H1 (cell line): ENCODE measurements at regions not wholly inside any gene's neighbourhood (a gene's known extent, or its start where the extent isn't known, plus 50 kb on each side); places are given as distances from the start of the nearest gene placed in this dataset.

Experiments
- CTCF ChIA-PET: fragments of 300-600 bp; sonication (Branson Sonifier 250); formaldehyde crosslinking; loops from one replicate; lab custom pipeline; 2021; ENCODE audit not compliant: partially characterized antibody; lab: Charles Lee
- POLR2A ChIA-PET: fragments of 300-600 bp; sonication (Branson Sonifier 250); formaldehyde crosslinking; loops from one replicate; lab custom pipeline; 2021; ENCODE audit warnings: inconsistent platforms; ENCODE audit not compliant: partially characterized antibody; lab: Charles Lee
- DNase-seq, 2 experiments: peaks; one replicate each; pipeline versions ENCODE4 v3.0.0 to v3.0.0-alpha.2; 2010 to 2022; ENCODE audit warnings: low spot score in 2 of 2, low read depth in 1 of 2, mixed read lengths in 1 of 2
- FAIRE-seq: peaks from 2 replicates; lab custom pipeline; 2011; peaks lifted over from hg19 to GRCh38; lab: Jason Lieb, UNC
- H2AFZ ChIP-seq: 2 replicates; pipeline ENCODE4 v1.8.1; 2012; ENCODE audit warnings: low read length, inconsistent platforms
- H2AK5ac ChIP-seq: 2 replicates; pipeline ENCODE4 v1.6.1; 2013; ENCODE audit warnings: low read depth, low read length
- H2BK120ac ChIP-seq: replicated peaks from 2 replicates; pipeline ENCODE3; 2013; ENCODE audit warnings: low read depth, low read length, inconsistent platforms
- H2BK12ac ChIP-seq: 2 replicates; pipeline ENCODE4 v1.6.1; 2013; ENCODE audit warnings: low read depth, low read length
- H2BK15ac ChIP-seq: 2 replicates; pipeline ENCODE4 v1.6.1; 2013; ENCODE audit warnings: low read length
- H2BK20ac ChIP-seq: 2 replicates; pipeline ENCODE4 v1.6.1; 2013; ENCODE audit warnings: low read length
- H2BK5ac ChIP-seq: 2 replicates; pipeline ENCODE4 v1.6.1; 2013; ENCODE audit warnings: low read depth, low read length
- H3K14ac ChIP-seq: 2 replicates; pipeline ENCODE4 v1.6.1; 2013; ENCODE audit warnings: inconsistent platforms; ENCODE audit not compliant: insufficient read length
- H3K18ac ChIP-seq: 2 replicates; pipeline ENCODE4 v1.6.1; 2013; ENCODE audit warnings: low read length; ENCODE audit errors: extremely low read depth
- H3K23ac ChIP-seq: 2 replicates; pipeline ENCODE4 v1.6.1; 2013; ENCODE audit warnings: inconsistent platforms; ENCODE audit not compliant: insufficient read length
- H3K23me2 ChIP-seq: 2 replicates; pipeline ENCODE4 v1.6.1; 2013; ENCODE audit warnings: low read depth, low read length
- H3K27ac ChIP-seq: 2 replicates; pipeline ENCODE4 v1.6.1; 2011; ENCODE audit warnings: low read depth, low read length, inconsistent platforms
- H3K27me3 ChIP-seq, 4 experiments: replicated peaks in 1 of 4; 1 replicate in 1 of 4; 2 replicates in 3 of 4; pipeline versions ENCODE4 v1.6.1 to v1.8.1; 2011 to 2013; ENCODE audit warnings: low read length in 3 of 4, mild to moderate bottlenecking in 3 of 4, inconsistent platforms in 2 of 4, mixed read lengths in 2 of 4, moderate library complexity in 1 of 4; ENCODE audit not compliant: control insufficient read depth in 3 of 4, insufficient read depth in 3 of 4; ENCODE audit errors: extremely low read depth in 1 of 4
- H3K36me3 ChIP-seq, 4 experiments: 2 replicates each; pipeline versions ENCODE4 v1.6.1 to v1.8.1; 2011 to 2013; ENCODE audit warnings: mild to moderate bottlenecking in 4 of 4, low read length in 3 of 4, moderate library complexity in 2 of 4, control low read depth in 1 of 4, inconsistent platforms in 1 of 4; ENCODE audit not compliant: insufficient read depth in 4 of 4, control insufficient read depth in 2 of 4
- H3K4ac ChIP-seq: replicated peaks from 2 replicates; pipeline ENCODE3; 2013; ENCODE audit warnings: low read length, low read depth, mixed read lengths, inconsistent platforms; ENCODE audit not compliant: insufficient read length
- H3K4me1 ChIP-seq, 4 experiments: replicated peaks in 1 of 4; 1 replicate in 1 of 4; 2 replicates in 3 of 4; pipeline versions ENCODE4 v1.6.1 to v1.8.1; 2011 to 2013; ENCODE audit warnings: low read length in 3 of 4, inconsistent platforms in 2 of 4, mixed read lengths in 1 of 4; ENCODE audit not compliant: insufficient read depth in 4 of 4, control insufficient read depth in 3 of 4
- H3K4me2 ChIP-seq, 2 experiments: 2 replicates each; pipeline versions ENCODE4 v1.6.1 to v1.8.1; 2011 to 2013; ENCODE audit warnings: low read depth in 2 of 2, low read length in 2 of 2, control low read depth in 1 of 2, inconsistent platforms in 1 of 2, mild to moderate bottlenecking in 1 of 2; ENCODE audit not compliant: insufficient read depth in 1 of 2
- H3K4me3 ChIP-seq, 4 experiments: fragments of 200-600, 300-600 bp in 1 of 4; sonication (generic), shearing (Covaris generic), sonication (Bioruptor Twin) in 1 of 4; 2 replicates each; pipeline versions ENCODE4 v1.5.1 to v1.8.1; 2011 to 2016; ENCODE audit warnings: low read length in 4 of 4, low read depth in 3 of 4, control low read depth in 2 of 4, inconsistent platforms in 2 of 4, mild to moderate bottlenecking in 2 of 4, mixed read lengths in 1 of 4, moderate library complexity in 1 of 4; ENCODE audit not compliant: insufficient read depth in 2 of 4; ENCODE audit errors: extremely low read depth in 1 of 4
- H3K56ac ChIP-seq: replicated peaks from 2 replicates; pipeline ENCODE3; 2013; ENCODE audit warnings: low read depth, mild to moderate bottlenecking, mixed read lengths, low read length, inconsistent platforms; ENCODE audit not compliant: insufficient read length
- H3K79me1 ChIP-seq: 2 replicates; pipeline ENCODE4 v1.6.1; 2013; ENCODE audit warnings: low read depth, low read length, control low read depth
- H3K79me2 ChIP-seq, 2 experiments: 2 replicates each; pipeline versions ENCODE4 v1.6.1 to v1.8.1; 2012 to 2013; ENCODE audit warnings: low read length in 2 of 2, mild to moderate bottlenecking in 2 of 2, inconsistent platforms in 1 of 2; ENCODE audit not compliant: insufficient read depth in 2 of 2, control insufficient read depth in 1 of 2
- H3K9ac ChIP-seq, 4 experiments: replicated peaks in 1 of 4; 1 replicate in 1 of 4; 2 replicates in 3 of 4; pipeline versions ENCODE4 v1.6.1 to v1.8.1; 2011 to 2013; ENCODE audit warnings: low read depth in 3 of 4, low read length in 3 of 4, control low read depth in 2 of 4, mild to moderate bottlenecking in 2 of 4, moderate library complexity in 2 of 4, inconsistent platforms in 1 of 4; ENCODE audit errors: extremely low read depth in 1 of 4
- H3K9me3 ChIP-seq, 2 experiments: 2 replicates each; pipeline versions ENCODE4 v1.6.1 to v1.8.1; 2012 to 2013; ENCODE audit warnings: mild to moderate bottlenecking in 2 of 2, moderate library complexity in 2 of 2, control low read depth in 1 of 2, inconsistent platforms in 1 of 2, low read depth in 1 of 2, low read length in 1 of 2, mixed read lengths in 1 of 2; ENCODE audit not compliant: insufficient read depth in 2 of 2
- H4K20me1 ChIP-seq, 2 experiments: replicated peaks in 1 of 2; 2 replicates each; pipeline versions ENCODE3 to v1.8.1; 2011 to 2013; ENCODE audit warnings: inconsistent platforms in 2 of 2, low read length in 2 of 2, mild to moderate bottlenecking in 1 of 2; ENCODE audit not compliant: insufficient read depth in 2 of 2, control insufficient read depth in 1 of 2
- H4K5ac ChIP-seq: 2 replicates; pipeline ENCODE4 v1.6.1; 2013; ENCODE audit warnings: low read length, low read depth, mixed read lengths, inconsistent platforms; ENCODE audit not compliant: insufficient read length
- H4K8ac ChIP-seq: 2 replicates; pipeline ENCODE4 v1.8.0; 2013; ENCODE audit warnings: mild to moderate bottlenecking, moderate library complexity, low read length, inconsistent platforms; ENCODE audit not compliant: insufficient read depth; ENCODE audit errors: extremely low read depth
- H4K91ac ChIP-seq: replicated peaks from 2 replicates; pipeline ENCODE3; 2013; ENCODE audit warnings: low read length, mixed read lengths, inconsistent platforms; ENCODE audit not compliant: insufficient read length
- CEBPB ChIP-seq: IDR thresholded peaks from 2 replicates; pipeline ENCODE4 v1.6.1; 2012; ENCODE audit warnings: low read depth, low read length
- CHD2 ChIP-seq: IDR thresholded peaks from 2 replicates; pipeline ENCODE4 v1.6.1; 2012; ENCODE audit warnings: low read length, improper control_type of control experiment
- EP300 ChIP-seq, 2 experiments: IDR thresholded peaks; 1 replicate in 1 of 2; 2 replicates in 1 of 2; pipeline ENCODE4 v1.6.1; 2011 to 2012; ENCODE audit warnings: low read depth in 2 of 2, low read length in 2 of 2, mild to moderate bottlenecking in 2 of 2, borderline replicate concordance in 1 of 2, inconsistent platforms in 1 of 2, moderate library complexity in 1 of 2
- EZH2 ChIP-seq: fragments of 200-600 bp; sonication (generic); IDR thresholded peaks from 2 replicates; pipeline ENCODE4 v1.7.1; 2012; ENCODE audit warnings: low read depth, mild to moderate bottlenecking, moderate library complexity, low read length, inconsistent platforms; ENCODE audit not compliant: severe bottlenecking
- NANOG ChIP-seq: IDR thresholded peaks from 2 replicates; pipeline ENCODE4 v1.6.1; 2011; ENCODE audit warnings: low read length, low read depth, mild to moderate bottlenecking, inconsistent platforms; ENCODE audit not compliant: insufficient read depth, poor library complexity, severe bottlenecking
- NRF1 ChIP-seq: IDR thresholded peaks from 2 replicates; pipeline ENCODE4 v1.6.1; 2011; ENCODE audit warnings: mild to moderate bottlenecking, low read depth, low read length, improper control_type of control experiment
- RBBP5 ChIP-seq: IDR thresholded peaks from 2 replicates; pipeline ENCODE4 v1.7.1; 2012; ENCODE audit warnings: low read depth, mild to moderate bottlenecking, inconsistent platforms, low read length, moderate library complexity, borderline replicate concordance
- RNF2 ChIP-seq: fragments of 200-900, 300-1000 bp; sonication (generic); IDR thresholded peaks from 2 replicates; pipeline ENCODE4 v1.7.1; 2016; ENCODE audit warnings: borderline replicate concordance, low read depth, mild to moderate bottlenecking, antibody characterized with exemption, low read length; ENCODE audit not compliant: poor library complexity, severe bottlenecking; ENCODE audit errors: missing control alignments
- SIRT6 ChIP-seq: IDR thresholded peaks from one replicate; pipeline ENCODE4 v1.7.1; 2012; ENCODE audit warnings: low read length, inconsistent platforms
- SP2 ChIP-seq: IDR thresholded peaks from 2 replicates; pipeline ENCODE4 v1.6.1; 2012; ENCODE audit warnings: mild to moderate bottlenecking, low read length, inconsistent platforms
- TBP ChIP-seq: IDR thresholded peaks from 2 replicates; pipeline ENCODE4 v1.6.1; 2011; ENCODE audit warnings: low read depth, low read length, improper control_type of control experiment
- TCF12 ChIP-seq: IDR thresholded peaks from 2 replicates; pipeline ENCODE4 v1.6.1; 2011; ENCODE audit warnings: low read depth, mild to moderate bottlenecking, low read length
- WGBS, 2 experiments: shearing (Covaris generic) in 1 of 2; methylation state at CpG; one replicate each; pipeline versions ENCODE4 v1.1.6 to v1.1.7; 2013 to 2015; ENCODE audit warnings: low lambda C conversion rate in 2 of 2, mixed read lengths in 2 of 2, inconsistent platforms in 1 of 2, low coverage in 1 of 2, missing lambda C conversion rate in 1 of 2; ENCODE audit not compliant: insufficient replicate concordance in 2 of 2, insufficient coverage in 1 of 2, insufficient read length in 1 of 2; ENCODE audit errors: extremely low coverage in 1 of 2, missing lambda C conversion rate in 1 of 2; 5-methylcytosine and 5-hydroxymethylcytosine counted together

DNA sequence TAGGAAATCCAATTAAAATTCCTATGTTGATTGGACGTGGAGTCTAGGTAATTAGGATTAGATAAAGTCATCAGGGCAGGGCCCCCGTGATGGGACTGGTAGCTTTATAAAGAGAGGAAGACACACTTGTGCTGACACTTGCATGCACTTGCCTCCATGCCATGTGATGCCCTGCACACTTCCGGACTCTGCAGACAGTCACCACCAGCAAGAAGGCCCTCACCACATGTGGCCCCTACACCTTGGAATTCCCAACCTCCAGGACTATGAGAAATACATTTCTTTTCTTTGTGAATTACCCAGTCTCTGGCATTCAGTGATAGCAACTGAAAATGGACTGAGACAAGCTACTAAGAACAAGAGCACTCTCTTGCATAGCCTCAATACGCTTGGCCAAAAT lies 90.6 kb downstream of the CRYGS start:
- H3K4me3 ChIP-seq: no peak overlapping the region
- H2BK12ac ChIP-seq: no peak overlapping the region
- no peak overlapping the region for H4K91ac ChIP-seq
- H3K56ac ChIP-seq: no peak overlapping the region
- ChIA-PET CTCF (interaction anchor here (1.0 to 2.0 kb wide), 3 partner anchors 12 to 51 kb away, joined by 3 to 5 read pairs (median 4); no protein-coding TSS in a partner anchor), POLR2A (no interaction called here)
- H3K4ac ChIP-seq: no peak overlapping the region
- H3K18ac ChIP-seq: no peak overlapping the region
- no peak overlapping the region for H3K27ac ChIP-seq
- FAIRE-seq (no peak), DNase-seq (peak in 1 of 2 experiments; percentile 7)
- H2AK5ac ChIP-seq: no peak overlapping the region
- H3K79me1 ChIP-seq: no peaks in the 10 kb centered on the region
- no peak overlapping the region for H2BK5ac ChIP-seq
- 87% methylated on average over 4 of the region's 4 CpGs; no CpG with 5 or more reads in 1 of the 2 experiments for WGBS, 2 experiments
- H4K5ac ChIP-seq: no peak overlapping the region
- H3K9ac ChIP-seq: no peak overlapping the region
- H3K9me3 ChIP-seq: no peaks in the 10 kb centered on the region
- no peaks in the 10 kb centered on the region for H4K20me1 ChIP-seq
- no peaks in the 10 kb centered on the region for H3K36me3 ChIP-seq
- H3K27me3 ChIP-seq: no peaks in the 10 kb centered on the region; a peak in 1 of 7 replicates
- H3K79me2 ChIP-seq: no peaks in the 10 kb centered on the region
- H3K4me1 ChIP-seq: peaks cover 0 to 2% (median under 1%) of the 10 kb centered on the region in 4 experiments; a peak in 1 of 7 replicates
- no peak for TF ChIP-seq TCF12
- no peak for TF ChIP-seq SP2
- TF ChIP-seq TBP: no peak
- TF ChIP-seq EP300 (IDR thresholded peaks at IDR 0.05; ENCODE audit: borderline replicate concordance in 1 of 2, low read depth in 2 of 2, low read length in 2 of 2): no peak
- no peak for TF ChIP-seq SIRT6
- TF ChIP-seq CHD2: no peak
- no peak for TF ChIP-seq RBBP5
- TF ChIP-seq RNF2: no peak
- TF ChIP-seq CEBPB: no peak
- no peak for TF ChIP-seq NRF1
- no peak for TF ChIP-seq NANOG
- TF ChIP-seq EZH2: no peak
- no peak overlapping the region for H2BK20ac ChIP-seq
- no peak overlapping the region for H2BK15ac ChIP-seq
- H2AFZ ChIP-seq: no peak overlapping the region
- peaks cover 2% of the 10 kb centered on the region; the same call in 1 of the 2 replicates for H3K23me2 ChIP-seq
- H3K4me2 ChIP-seq: no peak overlapping the region
- H2BK120ac ChIP-seq: no peak overlapping the region
- H3K23ac ChIP-seq: no peak overlapping the region
- no peak overlapping the region for H3K14ac ChIP-seq
- no peak overlapping the region for H4K8ac ChIP-seq
